ENCODE measurements at regions not wholly inside any gene's neighbourhood (a gene's known extent, or its start where the extent isn't known, plus 50 kb on each side); places are given as distances from the start of the nearest gene placed in this dataset.

- TF ChIP-seq CTCF (IDR thresholded peaks at IDR 0.05; ENCODE audit: borderline replicate concordance, extremely low read depth, low read length, poor library complexity, severe bottlenecking) (no peak), EZH2 (IDR thresholded peaks at IDR 0.05; ENCODE audit: borderline replicate concordance, low read depth, low read length, severe bottlenecking) (no peak)
Observed at GRCh38 chr4:126354784-126355183, 1040.0 kb downstream of the FAT4 start.
